Smooth muscle cell (in vitro differentiated cells): ENCODE measurements at regions not wholly inside any gene's neighbourhood (a gene's known extent, or its start where the extent isn't known, plus 50 kb on each side); places are given as distances from the start of the nearest gene placed in this dataset.

ENCODE experiments used
- DNase-seq: peaks from one replicate; lab custom pipeline; 2025; ENCODE audit not compliant: unreplicated experiment; lab: John Stamatoyannopoulos, UW
- H2AFZ ChIP-seq: fragments of 200-600 bp; sonication (generic); 2 replicates; pipeline ENCODE4 v1.6.0; 2016; ENCODE audit warnings: antibody characterized with exemption, low read depth, mild to moderate bottlenecking
- H3F3A ChIP-seq: fragments of 200-600 bp; sonication (generic); 2 replicates; pipeline ENCODE4 v1.6.0; 2017; ENCODE audit warnings: antibody characterized with exemption, low read depth
- H3K27ac ChIP-seq: fragments of 200-600 bp; sonication (generic); 2 replicates; pipeline ENCODE4 v1.5.1; 2016; ENCODE audit warnings: low read depth, mild to moderate bottlenecking
- H3K27me3 ChIP-seq: fragments of 200-600 bp; sonication (generic); 2 replicates; pipeline ENCODE4 v1.6.1; 2016; ENCODE audit warnings: low read depth, mild to moderate bottlenecking
- H3K36me3 ChIP-seq: fragments of 200-600 bp; sonication (generic); 2 replicates; pipeline ENCODE4 v1.5.1; 2016; ENCODE audit warnings: low read depth
- H3K4me1 ChIP-seq: fragments of 200-600 bp; sonication (generic); 2 replicates; pipeline ENCODE4 v1.5.1; 2016; ENCODE audit warnings: low read depth
- H3K4me2 ChIP-seq: fragments of 200-600 bp; sonication (generic); 2 replicates; pipeline ENCODE4 v1.6.0; 2016; ENCODE audit warnings: mild to moderate bottlenecking
- H3K4me3 ChIP-seq: fragments of 200-600 bp; sonication (generic); 2 replicates; pipeline ENCODE4 v1.5.1; 2016; ENCODE audit warnings: mild to moderate bottlenecking
- H3K79me2 ChIP-seq: fragments of 200-600 bp; sonication (generic); 2 replicates; pipeline ENCODE4 v1.6.0; 2016; ENCODE audit warnings: low read depth, mild to moderate bottlenecking
- H3K9ac ChIP-seq: fragments of 200-600 bp; sonication (generic); 2 replicates; pipeline ENCODE4 v1.6.0; 2016; ENCODE audit warnings: low read depth
- H3K9me3 ChIP-seq: fragments of 200-600 bp; sonication (generic); replicated peaks from 2 replicates; pipeline ENCODE4 v1.5.1; 2016; ENCODE audit warnings: low read depth
- H4K20me1 ChIP-seq: fragments of 200-600 bp; sonication (generic); 2 replicates; pipeline ENCODE4 v1.6.0; 2016; ENCODE audit warnings: low read depth
- CTCF ChIP-seq: fragments of 200-600 bp; sonication (generic); IDR thresholded peaks from 2 replicates; pipeline ENCODE4 v1.5.1; 2017; ENCODE audit warnings: borderline replicate concordance, mild to moderate bottlenecking, antibody characterized with exemption; ENCODE audit not compliant: insufficient read depth, poor library complexity, severe bottlenecking
- WGBS: methylation state at CpG from one replicate; pipeline ENCODE4 v1.1.7; 2016; ENCODE audit warnings: low lambda C conversion rate; 5-methylcytosine and 5-hydroxymethylcytosine counted together

- DNase-seq, result no peak
- Histone ChIP-seq H3K79me2 (no peaks in the 10 kb centered on the region), H4K20me1 (no peaks in the 10 kb centered on the region), H3F3A (no peaks in the 10 kb centered on the region), H3K9me3 (no peaks in the 10 kb centered on the region), H2AFZ (no peak overlapping the region), H3K4me1 (no peaks in the 10 kb centered on the region), H3K27me3 (no peaks in the 10 kb centered on the region), H3K36me3 (no peaks in the 10 kb centered on the region), H3K27ac (no peak overlapping the region), H3K4me2 (no peak overlapping the region), H3K9ac (no peak overlapping the region), H3K4me3 (no peak overlapping the region)
- WGBS, result 83% methylated on average over 24 of the region's 24 CpGs
- TF ChIP-seq CTCF, result no peak
Measured at GRCh38 chr17:79427621-79428539, 183.0 kb downstream of the RBFOX3 start.

- no peak for DNase-seq
- Histone ChIP-seq H4K20me1 (no peaks in the 10 kb centered on the region), H3K9me3 (no peaks in the 10 kb centered on the region), H3K27ac (no peak overlapping the region), H3F3A (no peaks in the 10 kb centered on the region), H3K36me3 (no peaks in the 10 kb centered on the region), H3K79me2 (no peaks in the 10 kb centered on the region), H3K4me1 (peaks cover under 1% of the 10 kb centered on the region), H3K4me3 (no peak overlapping the region), H3K9ac (no peak overlapping the region), H3K27me3 (no peaks in the 10 kb centered on the region), H3K4me2 (no peak overlapping the region), H2AFZ (no peak overlapping the region)
- no peak for TF ChIP-seq CTCF
- 90% methylated on average over 14 of the region's 14 CpGs for WGBS
Measured at GRCh38 chr17:79425686-79426085, 185.2 kb downstream of the RBFOX3 start.

GRCh38 chr17:79424471-79425185, 186.2 kb downstream of the RBFOX3 start:
- no peaks in the 10 kb centered on the region for H3K79me2 ChIP-seq
- H2AFZ ChIP-seq, result no peak overlapping the region
- 78% methylated on average over 9 of the region's 9 CpGs for WGBS
- no peak overlapping the region for H3K4me3 ChIP-seq
- no peak overlapping the region for H3K9ac ChIP-seq
- no peak for TF ChIP-seq CTCF
- no peak overlapping the region for H3K4me2 ChIP-seq
- H3F3A ChIP-seq, result no peaks in the 10 kb centered on the region
- no peaks in the 10 kb centered on the region for H3K27me3 ChIP-seq
- no peak overlapping the region for H3K27ac ChIP-seq
- no peaks in the 10 kb centered on the region for H4K20me1 ChIP-seq
- H3K4me1 ChIP-seq, result peaks cover 5% of the 10 kb centered on the region
- H3K36me3 ChIP-seq, result no peaks in the 10 kb centered on the region
- H3K9me3 ChIP-seq, result no peaks in the 10 kb centered on the region
- DNase-seq, result no peak
